Erythroblast (primary cell): ENCODE measurements at regions not wholly inside any gene's neighbourhood (a gene's known extent, or its start where the extent isn't known, plus 50 kb on each side); places are given as distances from the start of the nearest gene placed in this dataset.

Experiments used
- DNase-seq, 2 experiments: peaks; one replicate each; lab custom pipeline; 2025; lab: John Stamatoyannopoulos, UW
- GATA1 ChIP-seq: IDR thresholded peaks from 2 replicates; pipeline ENCODE4 v1.6.1; 2011; ENCODE audit warnings: low read depth, mild to moderate bottlenecking, control low read depth, low read length, moderate library complexity
- POLR2A ChIP-seq: IDR thresholded peaks from 2 replicates; pipeline ENCODE4 v1.6.1; 2011; ENCODE audit warnings: mild to moderate bottlenecking, low read length

GRCh38 chr21:24681456-24681855 lies 925.8 kb downstream of the MRPL39 start:
- DNase-seq = no peak
- TF ChIP-seq GATA1 (no peak), POLR2A (no peak)

- no peak for DNase-seq
- no peak for TF ChIP-seq GATA1
- TF ChIP-seq POLR2A = no peak
Observed at GRCh38 chr21:24671901-24672300, 935.4 kb downstream of the MRPL39 start.

GRCh38 chr21:24658926-24659325 lies 948.4 kb downstream of the MRPL39 start:
- TF ChIP-seq POLR2A = no peak
- no peak for TF ChIP-seq GATA1
- DNase-seq = no peak

- no peak for DNase-seq
- no peak for TF ChIP-seq POLR2A
- no peak for TF ChIP-seq GATA1
Observed at GRCh38 chr21:24658026-24658425, 949.3 kb downstream of the MRPL39 start.

GRCh38 chr21:24649691-24650090 lies 957.6 kb downstream of the MRPL39 start:
- no peak for DNase-seq
- TF ChIP-seq GATA1 (no peak), POLR2A (no peak)

- DNase-seq = no peak
- TF ChIP-seq POLR2A = no peak
- TF ChIP-seq GATA1 = no peak
Observed at GRCh38 chr21:24636696-24637095, 970.6 kb downstream of the MRPL39 start.

GRCh38 chr21:24634749-24635148 lies 972.5 kb downstream of the MRPL39 start:
- no peak for TF ChIP-seq POLR2A
- TF ChIP-seq GATA1 = no peak
- DNase-seq = no peak

- no peak for TF ChIP-seq GATA1
- TF ChIP-seq POLR2A = no peak
- no peak for DNase-seq
Observed at GRCh38 chr21:24628536-24628935, 978.7 kb downstream of the MRPL39 start.

- TF ChIP-seq GATA1 = no peak
- no peak for TF ChIP-seq POLR2A
- no peak for DNase-seq
Observed at GRCh38 chr21:24628046-24628445, 979.2 kb downstream of the MRPL39 start.

GRCh38 chr21:24617819-24618218 lies 989.5 kb downstream of the MRPL39 start:
- no peak for TF ChIP-seq POLR2A
- TF ChIP-seq GATA1 = no peak
- no peak for DNase-seq

- no peak for DNase-seq
Observed at GRCh38 chr21:24594082-24594481, 1013.2 kb downstream of the MRPL39 start.

GRCh38 chr21:24590261-24590660 lies 1017.0 kb downstream of the MRPL39 start:
- no peak for DNase-seq
- TF ChIP-seq GATA1 (no peak), POLR2A (no peak)

More at GRCh38 chr21:24594082-24594481, 1013.2 kb downstream of the MRPL39 start:
- no peak for TF ChIP-seq GATA1
- no peak for TF ChIP-seq POLR2A

GRCh38 chr21:24583473-24583872 lies 1023.8 kb downstream of the MRPL39 start:
- TF ChIP-seq GATA1 (no peak), POLR2A (no peak)
- no peak for DNase-seq

- DNase-seq = no peak
- TF ChIP-seq POLR2A (no peak), GATA1 (no peak)
Observed at GRCh38 chr21:24577301-24577700, 1030.0 kb downstream of the MRPL39 start.

- no peak for TF ChIP-seq POLR2A
- TF ChIP-seq GATA1 = no peak
- DNase-seq = no peak
Observed at GRCh38 chr21:24561291-24561690, 1046.0 kb downstream of the MRPL39 start.
